ENCODE measurements at regions not wholly inside any gene's neighbourhood (a gene's known extent, or its start where the extent isn't known, plus 50 kb on each side); places are given as distances from the start of the nearest gene placed in this dataset.

DNA sequence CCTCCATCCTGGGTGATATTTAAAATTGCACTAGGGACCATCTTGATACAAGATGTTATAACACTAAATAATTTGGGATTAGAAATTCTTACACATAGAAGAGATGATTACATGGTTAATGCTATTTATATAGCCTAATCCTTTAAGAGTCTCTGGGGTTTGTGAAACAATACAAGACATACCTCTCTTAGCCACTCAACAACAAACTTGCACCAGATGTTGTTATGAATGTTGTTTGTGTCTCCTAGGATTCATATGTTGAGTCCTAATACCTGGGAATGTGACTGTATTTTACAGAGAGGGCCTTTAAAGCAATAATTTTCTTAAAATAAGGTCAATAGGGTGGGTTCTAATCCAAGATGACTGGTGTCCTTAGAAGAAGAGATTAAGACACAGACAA, 678.3 kb downstream of the NYAP2 start:
- TF ChIP-seq, protein P1, sequence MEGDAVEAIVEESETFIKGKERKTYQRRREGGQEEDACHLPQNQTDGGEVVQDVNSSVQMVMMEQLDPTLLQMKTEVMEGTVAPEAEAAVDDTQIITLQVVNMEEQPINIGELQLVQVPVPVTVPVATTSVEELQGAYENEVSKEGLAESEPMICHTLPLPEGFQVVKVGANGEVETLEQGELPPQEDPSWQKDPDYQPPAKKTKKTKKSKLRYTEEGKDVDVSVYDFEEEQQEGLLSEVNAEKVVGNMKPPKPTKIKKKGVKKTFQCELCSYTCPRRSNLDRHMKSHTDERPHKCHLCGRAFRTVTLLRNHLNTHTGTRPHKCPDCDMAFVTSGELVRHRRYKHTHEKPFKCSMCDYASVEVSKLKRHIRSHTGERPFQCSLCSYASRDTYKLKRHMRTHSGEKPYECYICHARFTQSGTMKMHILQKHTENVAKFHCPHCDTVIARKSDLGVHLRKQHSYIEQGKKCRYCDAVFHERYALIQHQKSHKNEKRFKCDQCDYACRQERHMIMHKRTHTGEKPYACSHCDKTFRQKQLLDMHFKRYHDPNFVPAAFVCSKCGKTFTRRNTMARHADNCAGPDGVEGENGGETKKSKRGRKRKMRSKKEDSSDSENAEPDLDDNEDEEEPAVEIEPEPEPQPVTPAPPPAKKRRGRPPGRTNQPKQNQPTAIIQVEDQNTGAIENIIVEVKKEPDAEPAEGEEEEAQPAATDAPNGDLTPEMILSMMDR (conservative IDR thresholded peaks at IDR 0.05) = no peak

More for the DNA sequence above, 678.3 kb downstream of the NYAP2 start:
- no peak overlapping the region for H3K27ac ChIP-seq (ENCODE audit: insufficient read length, low read depth, low read length)
- H3K27ac Mint-ChIP-seq = no peak overlapping the region
- H3K27me3 Mint-ChIP-seq (ENCODE audit: low read depth) = no peaks in the 10 kb centered on the region
- H3K9me3 Mint-ChIP-seq = peaks cover 2 to 3% of the 10 kb centered on the region in 2 experiments; a peak in 2 of 5 replicates
- no peak overlapping the region for H3K18ac ChIP-seq (ENCODE audit: insufficient read length, low read depth, low read length)
- no peaks in the 10 kb centered on the region for H3K9me3 ChIP-seq (ENCODE audit: control insufficient read depth, low read depth, low read length)
- no peaks in the 10 kb centered on the region for H3K79me1 ChIP-seq (ENCODE audit: insufficient read depth, low read depth, low read length, poor library complexity, severe bottlenecking)
- H2AK5ac ChIP-seq (ENCODE audit: insufficient read length, low read length) = no peak overlapping the region
- no peaks in the 10 kb centered on the region for H3K79me2 ChIP-seq (ENCODE audit: insufficient read depth, low read length)
- no peaks in the 10 kb centered on the region; a peak in 1 of 7 replicates for H3K36me3 Mint-ChIP-seq (ENCODE audit: insufficient read depth in 1 of 3, low read depth in 3 of 3)
- H3K9ac ChIP-seq (ENCODE audit: extremely low read depth, insufficient read length, low read length) = no peak overlapping the region
- H2BK12ac ChIP-seq (ENCODE audit: insufficient read length, low read depth, low read length) = no peak overlapping the region
- no peaks in the 10 kb centered on the region for H4K20me1 ChIP-seq (ENCODE audit: control insufficient read depth, insufficient read depth, insufficient read length)
- H3K4ac ChIP-seq (ENCODE audit: low read depth, low read length) = no peak overlapping the region
- no peaks in the 10 kb centered on the region for H3K27me3 ChIP-seq (ENCODE audit: insufficient read depth, low read length)
- H3K23ac ChIP-seq (ENCODE audit: insufficient read length, low read depth, low read length) = no peak overlapping the region
- no peak overlapping the region for H4K91ac ChIP-seq (ENCODE audit: insufficient read length, low read depth, low read length)
- no peaks in the 10 kb centered on the region for H3K4me1 ChIP-seq (ENCODE audit: insufficient read depth, low read length)
- H3K4me3 Mint-ChIP-seq = no peak overlapping the region
- H2BK15ac ChIP-seq (ENCODE audit: low read depth, low read length) = no peak overlapping the region
- H3K4me1 Mint-ChIP-seq = no peaks in the 10 kb centered on the region
- no peak overlapping the region for H3K4me2 ChIP-seq (ENCODE audit: insufficient read depth, insufficient read length, low read length)
- no peak overlapping the region for H3K56ac ChIP-seq (ENCODE audit: insufficient read length, low read depth, low read length)
- H2BK20ac ChIP-seq (ENCODE audit: low read depth, low read length, poor library complexity, severe bottlenecking) = no peak overlapping the region
- H2BK120ac ChIP-seq (ENCODE audit: low read depth, low read length, poor library complexity, severe bottlenecking) = no peak overlapping the region
- DNase-seq = no peak
- no peak overlapping the region for H3T11ph ChIP-seq (ENCODE audit: low read length)
- H4K8ac ChIP-seq (replicated peaks; ENCODE audit: insufficient read length, low read depth, low read length) = no peak overlapping the region
- H3K14ac ChIP-seq (ENCODE audit: insufficient read depth, low read length) = no peak overlapping the region
- H4K5ac ChIP-seq (ENCODE audit: insufficient read length, low read depth, low read length) = no peak overlapping the region
- H3K23me2 ChIP-seq (ENCODE audit: insufficient read length, low read depth, low read length, poor library complexity, severe bottlenecking) = no peaks in the 10 kb centered on the region
- no peak overlapping the region for H2AFZ ChIP-seq (ENCODE audit: low read length)
- H2BK5ac ChIP-seq (ENCODE audit: insufficient read length, low read length) = no peak overlapping the region

All from H9 (cell line).